ENCODE measurements at regions not wholly inside any gene's neighbourhood (a gene's known extent, or its start where the extent isn't known, plus 50 kb on each side); places are given as distances from the start of the nearest gene placed in this dataset.

DNA sequence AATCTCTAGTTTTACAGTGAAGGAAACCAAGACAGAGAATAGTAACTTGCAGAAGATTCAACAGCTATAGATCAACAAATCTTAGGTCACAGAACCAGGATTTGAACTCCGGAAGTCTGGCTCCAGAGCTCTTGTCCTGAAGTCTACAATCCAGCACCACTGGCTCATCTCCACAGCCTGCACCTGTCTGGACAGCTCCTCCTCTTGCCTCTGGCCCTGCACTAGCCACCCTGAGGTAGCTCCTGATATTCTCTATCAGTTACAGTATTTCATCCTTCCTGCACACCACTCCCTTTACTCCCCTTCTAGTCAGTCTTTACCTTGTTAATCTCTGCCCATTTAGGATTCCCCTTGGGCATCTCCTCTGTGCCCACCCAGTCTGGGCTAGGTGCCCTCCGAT lies 58.1 kb upstream of the LNX1 start:
- H3K9ac ChIP-seq (ENCODE audit: low read depth in 1 of 3, low read length in 3 of 3): no peak overlapping the region
- H3K4me3 ChIP-seq (ENCODE audit: low read length in 3 of 3): no peak overlapping the region
- H3K4me1 ChIP-seq (ENCODE audit: control insufficient read depth in 3 of 3, insufficient read depth in 3 of 3, low read length in 3 of 3): peaks cover 2 to 10% (median 5%) of the 10 kb centered on the region in 3 donors
- H3K36me3 ChIP-seq (ENCODE audit: control insufficient read depth in 3 of 3, insufficient read depth in 3 of 3, low read length in 3 of 3): no peaks in the 10 kb centered on the region
- no peaks in the 10 kb centered on the region for H3K27me3 ChIP-seq (ENCODE audit: control insufficient read depth in 3 of 3, insufficient read depth in 3 of 3, low read length in 3 of 3)
- no peak overlapping the region for H3K27ac ChIP-seq (ENCODE audit: low read depth, low read length)
- H3K9me3 ChIP-seq (ENCODE audit: control insufficient read depth in 3 of 3, low read length in 3 of 3): no peaks in the 10 kb centered on the region

- Histone ChIP-seq H3K4me1 (ENCODE audit: control insufficient read depth in 3 of 3, insufficient read depth in 3 of 3, low read length in 3 of 3) (peaks cover 0 to 5% (median 0%) of the 10 kb centered on the region in 3 donors), H3K27me3 (ENCODE audit: control insufficient read depth in 3 of 3, insufficient read depth in 3 of 3, low read length in 3 of 3) (no peaks in the 10 kb centered on the region), H3K36me3 (ENCODE audit: control insufficient read depth in 3 of 3, insufficient read depth in 3 of 3, low read length in 3 of 3) (no peaks in the 10 kb centered on the region), H3K27ac (ENCODE audit: low read depth, low read length) (no peak overlapping the region), H3K9ac (ENCODE audit: low read depth in 1 of 3, low read length in 3 of 3) (no peak overlapping the region), H3K9me3 (ENCODE audit: control insufficient read depth in 3 of 3, low read length in 3 of 3) (no peaks in the 10 kb centered on the region), H3K4me3 (ENCODE audit: low read length in 3 of 3) (no peak overlapping the region)
Measured at GRCh38 chr4:53647547-53647946, 56.3 kb upstream of the LNX1 start.

- H3K27me3 ChIP-seq (ENCODE audit: control insufficient read depth in 3 of 3, insufficient read depth in 3 of 3, low read length in 3 of 3): no peaks in the 10 kb centered on the region
- H3K4me1 ChIP-seq (ENCODE audit: control insufficient read depth in 3 of 3, insufficient read depth in 3 of 3, low read length in 3 of 3): peaks cover 0 to 5% (median 0%) of the 10 kb centered on the region in 3 donors
- H3K36me3 ChIP-seq (ENCODE audit: control insufficient read depth in 3 of 3, insufficient read depth in 3 of 3, low read length in 3 of 3): no peaks in the 10 kb centered on the region
- H3K9me3 ChIP-seq (ENCODE audit: control insufficient read depth in 3 of 3, low read length in 3 of 3): no peaks in the 10 kb centered on the region
- no peak overlapping the region for H3K9ac ChIP-seq (ENCODE audit: low read depth in 1 of 3, low read length in 3 of 3)
- no peak overlapping the region for H3K27ac ChIP-seq (ENCODE audit: low read depth, low read length)
- no peak overlapping the region for H3K4me3 ChIP-seq (ENCODE audit: low read length in 3 of 3)
Measured at GRCh38 chr4:53646795-53647194, 55.5 kb upstream of the LNX1 start.

DNA sequence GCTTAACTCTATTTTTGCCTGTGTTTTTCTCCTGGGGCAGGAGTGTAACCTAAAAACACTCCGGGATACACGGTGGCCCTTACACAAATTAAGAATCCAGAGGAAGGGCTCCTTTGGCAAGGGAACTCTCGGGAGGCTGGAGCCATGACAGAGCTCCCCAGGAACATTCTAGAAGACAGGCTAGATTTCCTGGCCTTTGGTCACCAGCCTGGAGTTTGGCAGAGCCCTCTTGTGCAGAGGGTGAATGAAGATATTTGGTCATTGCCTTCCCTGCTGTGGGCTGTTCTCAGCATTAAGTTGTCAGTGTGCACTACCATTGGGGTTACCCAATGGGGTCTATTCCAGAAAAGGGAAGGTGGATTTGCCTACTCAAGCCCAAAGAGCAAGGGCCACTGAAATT lies 53.8 kb upstream of the LNX1 start:
- Histone ChIP-seq H3K4me3 (ENCODE audit: low read length in 3 of 3) (no peak overlapping the region), H3K27me3 (ENCODE audit: control insufficient read depth in 3 of 3, insufficient read depth in 3 of 3, low read length in 3 of 3) (no peaks in the 10 kb centered on the region), H3K9me3 (ENCODE audit: control insufficient read depth in 3 of 3, low read length in 3 of 3) (no peaks in the 10 kb centered on the region), H3K4me1 (ENCODE audit: control insufficient read depth in 3 of 3, insufficient read depth in 3 of 3, low read length in 3 of 3) (peaks cover 0 to 5% (median 3%) of the 10 kb centered on the region in 3 donors), H3K9ac (ENCODE audit: low read depth in 1 of 3, low read length in 3 of 3) (no peak overlapping the region), H3K36me3 (ENCODE audit: control insufficient read depth in 3 of 3, insufficient read depth in 3 of 3, low read length in 3 of 3) (no peaks in the 10 kb centered on the region), H3K27ac (ENCODE audit: low read depth, low read length) (no peak overlapping the region)

DNA sequence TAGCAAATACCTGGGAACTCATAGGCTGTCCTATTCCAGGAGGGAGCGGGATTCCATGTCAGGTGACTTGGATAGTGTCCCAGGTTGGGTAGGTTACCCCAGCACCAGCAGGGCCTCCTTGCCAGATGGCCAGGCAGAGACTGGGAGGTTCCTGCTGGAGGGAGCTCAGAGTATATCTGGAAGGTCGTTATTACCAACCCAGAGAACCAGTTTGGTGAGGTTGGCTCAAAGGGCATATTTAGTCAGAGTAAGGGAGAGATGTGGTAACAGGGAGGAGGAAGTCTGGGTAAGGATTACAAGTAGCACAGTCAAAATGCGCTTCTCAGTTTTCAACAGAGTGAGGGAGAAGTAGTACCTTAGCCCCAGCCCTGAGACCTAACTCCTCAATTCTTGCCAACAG lies 53.3 kb upstream of the LNX1 start:
- Histone ChIP-seq H3K36me3 (ENCODE audit: control insufficient read depth in 3 of 3, insufficient read depth in 3 of 3, low read length in 3 of 3) (no peaks in the 10 kb centered on the region), H3K27ac (ENCODE audit: low read depth, low read length) (no peak overlapping the region), H3K4me3 (ENCODE audit: low read length in 3 of 3) (no peak overlapping the region), H3K9ac (ENCODE audit: low read depth in 1 of 3, low read length in 3 of 3) (no peak overlapping the region), H3K9me3 (ENCODE audit: control insufficient read depth in 3 of 3, low read length in 3 of 3) (no peaks in the 10 kb centered on the region), H3K27me3 (ENCODE audit: control insufficient read depth in 3 of 3, insufficient read depth in 3 of 3, low read length in 3 of 3) (no peaks in the 10 kb centered on the region), H3K4me1 (ENCODE audit: control insufficient read depth in 3 of 3, insufficient read depth in 3 of 3, low read length in 3 of 3) (peaks cover 0 to 5% (median 3%) of the 10 kb centered on the region in 3 donors)

Measured in skeletal muscle tissue (tissue), 3 donors.